CD1c-positive myeloid dendritic cell (primary cell): ENCODE measurements at regions not wholly inside any gene's neighbourhood (a gene's known extent, or its start where the extent isn't known, plus 50 kb on each side); places are given as distances from the start of the nearest gene placed in this dataset.
"Not testable (repeated sequence)": the region's sequence is repeated elsewhere in the genome, so short reads cannot be mapped to it uniquely, and the experiment has no call there.

Experiments
- DNase-seq: peaks from one replicate; pipeline ENCODE4 v3.0.0-alpha.2; 2016; ENCODE audit errors: extremely low spot score

DNA sequence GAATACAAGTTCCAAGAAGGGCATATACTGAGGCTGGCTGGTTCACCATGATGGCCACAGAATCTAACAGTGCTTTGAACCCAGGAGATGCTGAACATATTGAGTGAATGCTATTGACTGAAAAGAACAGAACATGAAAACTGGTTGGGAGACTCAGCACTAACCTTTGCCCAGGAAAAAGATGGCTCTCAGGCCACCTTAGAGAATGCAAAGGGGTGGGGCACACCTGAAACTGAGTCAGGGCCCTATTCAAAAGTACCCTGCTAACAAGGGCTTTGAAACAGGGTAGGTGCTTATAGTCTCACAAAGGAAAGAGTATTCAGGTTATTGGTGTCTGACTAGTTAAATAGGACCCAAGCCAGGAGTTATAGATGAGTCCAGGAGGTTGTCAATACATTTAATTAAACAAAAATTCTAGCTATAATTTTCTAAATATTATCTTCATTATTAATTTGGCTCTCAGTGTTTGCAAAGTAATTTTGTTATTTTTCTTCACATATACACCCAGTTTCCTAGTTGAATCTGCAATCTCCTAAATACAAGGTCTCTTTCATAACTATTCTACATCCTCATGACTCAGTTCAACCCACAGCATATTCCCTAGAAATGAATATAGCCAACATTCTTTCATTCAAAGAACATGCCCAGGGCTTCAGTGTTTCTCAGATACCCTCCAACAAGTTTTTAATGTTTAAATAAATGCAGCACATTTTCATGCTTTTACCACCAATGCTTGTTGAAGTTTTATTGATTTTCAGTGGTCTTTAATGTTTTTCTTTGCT, 144.2 kb upstream of the RAPGEF2 start:
- no peak for DNase-seq

DNA sequence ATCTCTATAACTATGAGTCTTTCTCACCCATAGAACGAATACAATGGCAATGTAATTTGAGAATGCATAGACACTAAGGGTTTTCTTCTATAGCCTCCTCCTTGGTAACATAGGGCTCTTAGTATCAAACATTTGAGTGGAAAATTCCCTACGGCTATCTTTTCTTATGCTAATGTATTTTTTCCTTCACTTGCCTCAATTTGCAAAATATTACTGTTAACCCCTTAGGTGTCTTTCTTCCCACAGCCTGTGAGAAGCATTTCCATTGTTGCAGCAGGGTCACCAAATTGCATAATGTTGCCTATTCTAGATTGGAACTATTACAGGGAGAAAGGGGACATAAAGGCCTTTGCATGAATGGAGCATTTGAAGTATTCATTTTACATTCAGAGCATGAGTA, 140.5 kb upstream of the RAPGEF2 start:
- DNase-seq: no peak

DNA sequence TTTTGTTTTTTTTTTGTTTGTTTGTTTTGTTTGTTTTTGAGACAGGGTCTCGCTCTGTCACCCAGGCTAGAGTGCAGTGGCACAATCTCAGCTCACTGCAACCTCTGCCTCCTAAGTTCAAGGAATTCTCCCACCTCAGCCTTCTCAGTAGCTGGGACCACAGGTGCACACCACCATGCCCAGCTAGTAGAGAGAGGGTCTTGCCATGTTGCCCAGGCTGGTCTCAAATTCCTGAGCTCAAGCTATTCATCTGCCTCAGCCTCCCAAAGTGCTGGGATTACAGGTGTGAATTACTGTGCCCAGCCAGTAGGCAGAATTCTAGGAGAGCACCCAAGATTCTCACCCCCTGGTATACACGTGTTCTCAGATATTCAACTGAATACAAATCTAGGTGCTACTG, 139.6 kb upstream of the RAPGEF2 start:
- not testable (repeated sequence) for DNase-seq

DNA sequence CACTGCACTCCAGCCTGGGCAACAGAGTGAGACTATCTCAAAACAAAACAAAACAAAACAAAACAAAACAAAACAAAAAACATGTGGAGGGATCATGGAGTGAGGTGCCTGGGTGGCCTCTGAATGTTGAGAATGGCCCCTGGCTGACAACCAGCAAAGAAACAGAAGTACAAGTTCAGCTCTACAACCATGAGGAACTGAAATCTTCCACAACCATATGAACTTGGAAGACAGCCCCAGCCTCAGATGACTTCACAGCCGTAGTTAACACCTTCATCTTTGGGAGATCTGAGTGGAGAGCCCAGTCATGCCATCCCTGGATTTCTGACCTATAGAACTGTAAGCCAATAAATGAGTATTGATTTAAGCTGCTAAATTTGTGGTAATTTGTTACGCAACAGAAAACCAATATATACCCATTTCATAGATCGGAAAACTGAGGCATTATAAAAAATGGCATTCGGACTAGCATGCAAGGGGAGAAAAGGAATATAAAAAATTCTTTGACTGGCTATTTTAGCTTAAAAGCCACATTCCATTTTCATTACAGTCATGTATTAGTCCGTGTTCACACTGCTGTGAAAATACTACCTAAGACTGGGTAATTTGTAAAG, 138.7 kb upstream of the RAPGEF2 start:
- peak; percentile 62 for DNase-seq

DNA sequence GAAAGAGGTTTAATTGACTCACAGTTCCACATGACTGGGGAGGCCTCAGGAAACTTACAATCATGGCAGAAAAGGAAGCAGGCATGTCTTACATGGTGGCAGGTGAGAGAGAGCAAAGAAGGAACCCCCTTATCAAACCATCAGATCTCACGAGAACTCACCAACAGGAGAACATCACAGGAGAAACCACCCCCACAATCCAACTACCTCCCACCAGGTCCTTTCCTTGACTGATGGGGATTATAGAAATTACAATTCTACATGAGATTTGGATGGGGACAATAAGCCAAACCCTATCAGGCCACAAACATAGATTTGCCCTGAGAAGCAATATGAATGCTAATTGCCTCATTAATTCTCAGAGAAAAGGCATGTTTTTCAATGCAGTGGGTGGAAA, 138.2 kb upstream of the RAPGEF2 start:
- DNase-seq: no peak

DNA sequence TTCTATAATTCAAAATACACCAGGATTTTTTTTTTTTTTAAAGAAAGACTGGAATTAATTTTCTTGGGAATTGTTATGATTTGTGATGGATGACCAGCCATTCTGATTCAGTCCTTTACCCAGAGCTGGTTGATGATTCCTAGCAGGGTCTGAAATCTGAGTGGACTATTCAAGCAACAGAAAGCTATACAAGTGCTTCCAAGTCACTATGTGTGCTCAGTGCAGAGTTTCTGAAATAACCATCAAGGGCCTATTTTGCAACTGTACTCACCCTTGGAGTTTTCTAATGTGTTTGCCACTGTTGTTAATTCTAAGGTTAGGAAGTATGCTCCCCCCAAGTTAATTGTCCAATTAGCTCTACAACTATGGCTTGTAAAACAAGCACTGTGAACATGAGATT, 137.7 kb upstream of the RAPGEF2 start:
- DNase-seq: no peak

DNA sequence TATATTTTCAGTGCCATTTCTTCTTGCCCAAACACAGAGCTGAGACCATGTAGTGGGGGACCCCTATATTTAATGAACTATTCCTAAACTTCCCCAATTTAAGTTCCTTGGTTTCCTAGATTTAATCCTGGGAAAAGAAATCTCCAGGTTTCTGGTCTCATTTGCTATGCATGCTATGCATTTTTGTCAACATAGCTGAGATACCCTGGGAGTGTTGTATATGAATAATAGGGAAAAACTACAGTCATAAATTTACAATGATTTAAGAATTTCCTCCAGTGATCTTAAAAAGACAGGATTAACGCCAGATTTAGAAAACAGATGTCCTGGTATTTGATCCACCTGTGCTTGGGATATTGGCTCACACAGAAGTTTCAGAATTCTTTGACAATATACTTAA, 136.8 kb upstream of the RAPGEF2 start:
- no peak for DNase-seq

DNA sequence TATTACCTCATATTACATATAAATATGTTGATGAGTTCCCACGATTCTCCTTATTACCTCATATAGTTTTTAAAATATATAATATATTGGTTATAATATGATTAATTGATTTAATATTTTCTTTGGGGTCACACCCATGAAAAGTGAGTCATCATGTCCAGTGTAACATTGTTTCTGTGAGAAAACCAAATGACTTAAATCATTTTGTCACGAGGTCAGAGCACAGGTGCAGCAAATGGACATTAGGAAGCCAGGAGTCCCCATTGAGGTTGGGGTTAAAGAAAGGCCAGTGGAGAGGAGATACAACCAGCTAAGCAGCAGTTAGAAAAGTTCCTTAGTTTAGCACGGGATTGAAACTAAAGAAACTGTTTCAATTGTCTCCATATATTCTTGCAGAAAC, 133.9 kb upstream of the RAPGEF2 start:
- DNase-seq: no peak

DNA sequence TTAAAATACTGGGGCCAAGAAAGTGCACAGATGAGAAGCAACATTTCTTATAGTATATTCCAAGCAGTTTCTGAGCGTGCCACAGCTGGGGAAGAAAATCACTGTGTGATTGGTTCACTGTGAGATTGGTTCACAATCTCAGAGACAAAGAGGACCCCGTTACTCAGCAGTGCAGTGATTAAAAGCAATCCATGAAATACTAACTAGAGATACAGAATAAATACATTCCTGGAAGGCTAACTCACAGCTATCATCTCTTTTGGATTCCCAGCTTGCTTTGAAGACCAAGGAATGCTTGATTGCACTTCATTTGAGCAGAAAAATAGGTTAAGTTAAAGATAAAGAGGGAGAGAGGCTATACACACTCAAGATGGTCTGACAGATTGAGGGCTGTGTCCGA, 132.1 kb upstream of the RAPGEF2 start:
- DNase-seq: no peak

DNA sequence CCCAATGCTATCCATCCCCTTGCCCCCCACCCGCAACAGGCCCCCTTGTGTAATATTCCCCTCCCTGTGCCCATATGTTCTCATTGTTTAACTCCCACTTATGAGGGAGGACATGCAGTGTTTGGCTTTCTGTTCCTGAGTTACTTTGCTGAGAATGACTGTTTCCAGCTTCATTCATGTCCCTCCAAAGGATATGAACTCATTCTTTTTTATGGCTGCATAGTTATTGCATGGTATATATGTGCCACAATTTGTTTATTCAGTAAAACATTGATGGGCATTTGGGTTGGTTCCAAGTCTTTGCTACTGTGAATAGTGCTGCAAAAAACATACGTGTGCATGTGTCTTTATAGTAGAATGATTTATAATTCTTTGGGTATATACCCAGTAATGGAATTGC, 128.4 kb upstream of the RAPGEF2 start:
- not testable (repeated sequence) for DNase-seq

DNA sequence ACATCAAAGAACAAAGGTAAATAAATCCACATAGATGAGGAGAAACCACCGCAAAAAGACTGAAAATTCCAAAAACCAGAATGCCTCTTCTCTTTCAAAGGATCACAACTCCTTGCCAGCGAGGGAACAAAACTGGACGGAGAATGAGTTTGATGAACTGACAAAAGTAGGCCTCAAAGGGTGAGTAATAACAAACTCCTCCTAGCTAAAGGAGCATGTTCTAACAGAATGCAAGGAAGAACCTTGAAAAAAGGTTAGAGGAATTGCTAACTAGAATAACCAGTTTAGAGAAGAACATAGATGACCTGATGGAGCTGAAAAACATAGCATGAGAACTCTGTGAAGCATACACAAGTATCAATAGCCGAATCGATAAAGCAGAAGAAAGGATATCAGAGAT, 122.2 kb upstream of the RAPGEF2 start:
- not testable (repeated sequence) for DNase-seq

DNA sequence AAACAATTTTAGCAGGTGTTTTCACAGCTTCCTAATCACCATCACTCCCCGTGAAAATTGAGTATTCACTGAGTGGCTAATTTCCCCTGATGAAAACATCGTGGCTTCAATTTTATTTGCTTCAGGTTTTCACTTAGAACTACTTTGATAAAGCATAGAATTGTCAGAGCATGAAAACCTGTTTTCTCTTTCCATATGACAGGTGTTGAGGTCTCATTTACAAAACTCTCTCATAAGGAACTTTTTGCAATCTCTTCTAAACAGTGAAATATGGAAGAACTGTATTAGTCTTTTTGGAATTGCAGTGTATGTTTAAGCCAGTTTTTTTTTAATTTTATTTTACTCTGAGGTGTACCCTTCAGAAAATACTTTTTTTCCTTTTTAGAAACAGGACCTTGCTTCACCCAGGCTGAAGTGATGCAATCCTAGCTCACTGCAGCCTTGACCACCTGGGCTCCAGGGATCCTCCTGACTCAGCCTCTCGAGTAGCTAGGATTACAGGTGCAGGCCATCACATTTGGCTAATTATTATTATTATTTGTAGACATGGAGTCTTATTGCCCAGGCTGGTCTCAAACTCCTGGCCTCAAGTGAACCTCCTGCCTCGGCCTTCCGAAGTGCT, 111.2 kb upstream of the RAPGEF2 start:
- no peak for DNase-seq

DNA sequence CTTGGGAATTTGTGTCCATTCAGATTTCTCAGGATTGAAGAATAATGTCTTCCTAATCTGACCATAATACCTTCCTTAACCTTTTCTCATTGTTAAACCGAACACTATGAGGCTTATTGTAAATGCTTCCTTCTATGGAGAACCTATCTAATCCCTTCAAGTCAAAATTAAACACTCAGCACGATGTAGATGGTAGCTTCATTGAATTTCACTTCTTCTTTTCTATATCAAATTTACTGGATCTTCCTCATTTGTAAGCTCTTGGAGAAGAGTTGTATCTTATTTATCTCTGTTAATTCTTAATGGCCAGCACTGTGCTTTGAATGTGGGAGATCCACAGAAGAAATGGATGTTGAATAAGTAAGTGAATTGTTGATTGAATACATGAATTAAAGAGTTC, 109.0 kb upstream of the RAPGEF2 start:
- DNase-seq: peak; percentile 50

DNA sequence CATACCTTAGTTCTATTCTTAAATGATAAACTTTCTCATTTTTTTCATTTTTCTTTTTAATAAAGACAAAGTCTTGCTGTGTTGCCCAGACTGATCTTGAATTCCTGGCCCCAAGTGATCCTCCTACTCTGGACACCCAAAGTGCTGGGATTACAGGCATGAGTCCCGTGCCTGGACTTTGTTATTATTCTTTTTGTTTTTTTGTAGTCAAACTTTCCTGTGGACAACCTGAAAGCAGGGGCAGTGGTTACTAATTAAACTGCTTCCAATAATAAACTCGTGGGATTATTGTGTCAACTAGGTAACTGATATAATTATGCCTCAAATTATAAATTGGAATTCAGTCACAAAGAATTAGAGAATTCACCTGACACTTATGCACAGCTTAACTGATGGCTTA, 107.8 kb upstream of the RAPGEF2 start:
- no peak for DNase-seq

DNA sequence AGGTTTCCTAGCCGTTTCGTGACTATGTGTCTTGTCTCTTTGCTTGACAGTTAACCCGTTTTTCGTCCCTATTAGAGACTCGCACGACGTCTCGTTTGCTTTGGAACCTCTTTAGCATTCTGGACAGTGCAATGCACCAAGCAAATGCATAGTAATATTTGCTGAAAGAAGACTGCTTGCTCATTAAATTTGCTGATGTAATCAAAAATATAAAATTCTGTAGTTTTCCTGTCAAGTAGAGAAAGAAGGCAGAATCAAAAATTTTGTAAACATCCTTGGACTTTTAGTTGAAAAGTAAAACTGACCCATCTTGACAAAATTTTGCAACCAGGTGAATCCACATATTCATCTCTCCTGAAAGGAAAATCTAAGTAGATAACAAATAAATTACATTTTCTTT, 106.9 kb upstream of the RAPGEF2 start:
- DNase-seq: no peak

DNA sequence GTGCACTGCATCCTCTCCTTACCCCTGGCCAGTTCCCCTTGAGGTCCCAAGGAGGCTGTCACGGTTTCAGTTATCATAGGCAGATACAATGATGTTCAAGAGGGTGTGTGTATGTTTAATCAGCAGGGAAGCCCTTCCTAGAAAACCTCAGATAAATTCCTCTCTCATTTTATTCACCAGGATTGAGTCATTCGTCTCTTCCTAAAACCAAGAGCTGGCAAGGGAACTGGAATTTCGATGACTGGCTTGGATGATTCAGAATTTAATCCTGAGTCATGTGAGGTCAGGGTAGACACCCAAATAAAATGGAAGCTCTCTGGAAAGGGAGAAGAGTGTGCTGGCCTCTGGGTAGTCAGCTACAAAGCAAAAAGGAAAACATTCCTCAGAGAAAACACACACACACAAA, 106.2 kb upstream of the RAPGEF2 start:
- DNase-seq: peak; percentile 46

DNA sequence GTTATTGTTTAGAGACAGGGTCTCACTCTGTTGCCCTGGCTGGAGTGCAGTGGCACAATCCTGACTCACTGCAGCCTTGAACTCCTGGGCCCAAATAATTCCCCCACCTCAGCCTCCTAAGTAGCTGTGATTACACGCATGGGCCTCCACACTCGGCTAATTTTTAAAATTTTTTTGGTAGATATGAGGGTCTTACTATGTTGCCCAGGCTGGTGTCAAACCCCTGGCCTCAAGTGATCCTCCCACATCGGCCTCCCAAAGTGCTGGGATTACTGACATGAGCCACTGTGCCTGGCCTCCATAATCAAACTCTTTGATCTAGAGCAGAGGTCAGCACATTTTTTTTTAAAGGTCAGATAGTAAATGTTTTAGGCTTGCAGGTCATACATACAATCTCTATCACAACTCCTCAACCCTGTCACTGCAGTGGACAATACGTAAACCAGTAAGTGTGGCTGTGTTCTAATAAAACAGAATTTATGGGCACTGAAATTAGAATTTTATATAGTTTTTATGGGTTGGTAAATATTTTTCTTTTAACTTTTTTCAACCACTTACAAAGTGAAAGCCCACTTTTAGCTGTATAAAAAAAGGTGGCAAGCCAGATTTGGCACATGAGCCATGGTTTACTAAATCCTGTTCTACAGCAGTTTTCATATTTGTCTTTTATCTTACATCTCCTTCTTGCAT, 105.1 kb upstream of the RAPGEF2 start:
- no peak for DNase-seq

DNA sequence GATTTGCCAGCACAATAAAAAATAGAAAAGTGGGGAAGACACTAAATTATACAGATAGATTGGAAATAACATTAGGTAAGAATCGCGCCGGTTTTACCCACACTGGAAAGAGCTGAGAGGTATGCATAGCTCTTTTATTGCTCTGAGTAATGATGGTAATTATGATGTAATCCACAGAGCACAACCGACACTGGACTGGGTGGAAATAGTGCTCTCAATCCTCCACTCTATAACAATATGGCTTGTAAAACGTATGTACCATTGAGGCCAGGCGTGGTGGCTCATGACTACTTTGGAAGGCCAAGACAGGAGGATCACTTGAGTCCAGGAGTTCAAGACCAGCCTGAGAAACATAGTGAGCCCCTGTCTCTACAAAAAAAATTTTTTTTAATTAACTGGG, 104.3 kb upstream of the RAPGEF2 start:
- no peak for DNase-seq

DNA sequence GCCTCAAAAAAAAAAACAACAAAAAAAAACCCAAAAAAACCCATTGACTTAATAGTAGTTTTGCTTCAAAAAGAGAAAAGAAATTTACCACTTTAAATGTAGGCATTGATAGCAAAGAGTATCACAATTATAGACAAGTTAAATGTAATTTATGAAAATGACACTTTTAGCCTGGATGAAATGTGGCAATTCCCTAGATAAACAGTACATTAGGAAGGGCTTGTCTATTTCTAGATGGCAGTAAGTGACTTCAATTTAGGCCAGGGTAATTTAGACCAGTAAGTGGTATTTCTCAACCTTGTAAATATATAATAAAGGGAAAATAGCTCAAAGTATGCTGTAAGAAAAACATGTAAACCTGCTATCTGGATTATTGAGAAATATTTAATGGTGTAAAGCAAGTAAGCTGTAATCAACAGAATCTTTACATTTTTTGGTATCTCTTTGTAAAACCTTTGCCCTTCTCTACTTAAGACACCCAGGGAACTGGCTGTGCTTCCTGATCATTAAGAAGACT, 103.7 kb upstream of the RAPGEF2 start:
- DNase-seq: no peak

DNA sequence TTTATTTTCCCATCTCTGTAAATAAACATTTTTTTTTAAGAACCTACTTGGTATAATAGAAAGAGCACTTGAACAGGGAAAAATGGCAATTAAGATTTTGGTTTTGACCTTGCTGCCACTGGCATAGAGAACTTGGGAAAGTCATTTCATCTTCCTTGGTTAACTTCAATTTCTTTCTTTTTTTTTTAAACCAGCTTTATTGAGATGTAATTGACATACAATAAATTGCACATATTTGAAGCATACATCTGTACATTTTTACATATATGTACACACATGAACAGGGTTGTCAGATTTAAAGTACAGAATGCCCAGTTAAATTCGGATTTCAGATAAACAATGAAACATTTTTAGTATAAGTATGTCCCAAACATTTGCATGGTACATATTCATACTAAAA, 103.0 kb upstream of the RAPGEF2 start:
- no peak for DNase-seq

DNA sequence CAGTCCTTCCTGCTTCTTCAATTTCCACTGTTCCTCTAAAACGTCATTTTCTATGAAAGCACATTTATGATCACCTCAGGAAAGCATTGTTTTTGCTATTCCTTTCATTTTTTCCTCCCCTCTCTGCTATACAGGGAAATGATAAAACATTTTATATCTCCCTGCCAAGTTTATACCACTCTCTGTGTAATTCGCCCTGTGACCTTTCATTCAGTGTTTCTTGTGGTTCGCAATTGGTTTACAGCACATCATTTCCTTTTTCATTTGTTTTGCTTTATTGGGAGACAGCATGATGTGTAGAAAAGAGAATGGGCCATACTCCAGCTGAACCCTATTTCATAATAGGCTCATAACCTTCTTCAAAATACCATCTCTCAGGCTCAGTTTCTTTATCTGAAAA, 99.9 kb upstream of the RAPGEF2 start:
- DNase-seq: no peak

DNA sequence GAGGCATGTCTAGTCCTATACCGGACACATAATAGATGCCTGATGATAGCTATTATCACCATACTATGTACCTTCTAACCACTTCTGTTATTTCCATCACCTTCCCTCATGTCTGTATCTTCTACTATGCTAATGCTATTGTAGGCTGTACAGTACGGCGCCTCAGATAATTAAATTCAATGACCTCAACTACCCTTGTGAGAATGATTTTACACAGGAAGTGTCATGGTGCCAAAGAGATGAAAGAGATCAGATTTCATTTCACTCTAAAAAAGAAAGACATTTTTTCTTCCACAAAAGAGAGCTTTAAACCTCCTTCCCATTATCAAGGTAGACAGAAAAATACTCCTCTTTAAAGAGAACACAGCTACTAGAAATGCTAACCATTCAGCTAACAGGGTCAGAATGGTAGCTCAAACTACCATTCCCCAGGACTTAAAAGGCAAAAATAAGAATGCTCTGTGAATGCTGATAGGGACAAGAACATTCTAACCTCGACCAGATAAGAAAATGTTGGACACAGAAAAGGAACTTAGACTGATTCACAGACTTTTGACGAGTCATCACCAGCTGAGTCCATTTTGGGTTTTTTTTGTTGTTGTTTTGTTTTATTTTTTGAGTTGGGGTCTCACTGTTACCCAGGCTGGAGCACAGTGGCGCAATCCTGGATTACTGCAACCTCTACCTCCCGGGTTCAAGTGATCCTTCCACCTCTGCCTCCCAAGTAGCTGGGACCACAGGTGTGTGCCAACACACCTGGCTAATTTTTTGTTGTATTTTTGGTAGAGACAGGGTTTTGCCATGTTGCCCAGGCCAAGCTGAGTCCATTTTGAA, 99.2 kb upstream of the RAPGEF2 start:
- no peak for DNase-seq
